RKO (cell line): ENCODE measurements at regions not wholly inside any gene's neighbourhood (a gene's known extent, or its start where the extent isn't known, plus 50 kb on each side); places are given as distances from the start of the nearest gene placed in this dataset.
A peak's percentile ranks its signal among the peaks of the same experiment; 100 is the strongest.

Source experiments
- DNase-seq: peaks from one replicate; pipeline ENCODE4 v3.0.0-alpha.2; 2016; ENCODE audit warnings: low spot score

DNA sequence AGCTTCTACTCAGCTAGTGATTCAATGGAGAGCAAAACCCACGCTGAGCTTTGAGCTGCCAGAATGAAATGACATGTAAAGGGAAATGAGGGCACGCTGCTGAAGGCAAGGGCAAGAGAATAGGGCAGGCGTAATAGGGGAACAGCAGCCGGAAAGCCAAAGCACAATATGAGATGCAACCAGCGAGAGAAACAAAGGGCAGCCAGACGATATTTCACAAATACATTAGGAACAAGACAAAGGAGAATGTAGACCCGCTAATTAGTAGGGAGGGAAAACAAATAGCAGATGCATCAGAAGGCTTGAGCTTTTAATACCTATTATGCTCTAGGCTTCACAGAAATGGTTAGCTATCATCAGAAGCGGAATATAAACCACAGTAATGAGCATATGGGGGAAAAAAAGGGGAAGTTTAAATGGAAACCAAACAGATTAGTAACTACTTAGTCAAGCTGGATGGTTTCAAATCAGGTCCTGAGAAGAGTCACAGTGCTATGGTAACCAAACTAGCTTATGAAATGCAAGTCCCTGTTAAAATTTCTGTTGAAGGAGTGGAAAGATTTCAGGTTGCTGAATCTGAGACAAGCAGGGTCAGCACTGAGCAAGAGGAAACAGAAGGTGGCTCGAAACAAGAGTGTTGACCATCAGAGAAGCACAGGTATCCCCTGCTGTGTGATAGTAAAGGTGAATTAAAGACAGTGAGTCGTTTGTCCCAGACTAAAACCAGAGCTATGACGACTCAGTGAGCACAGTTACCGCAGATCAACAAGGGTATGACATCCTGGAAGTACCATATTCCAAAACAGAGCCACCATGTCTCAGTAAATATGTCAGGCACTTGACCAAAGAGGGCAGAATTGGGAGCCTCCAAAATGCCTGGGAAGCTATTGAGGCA is 496.9 kb upstream of the CELF2 start:
- no peak for DNase-seq

- DNase-seq, result no peak
Observed at GRCh38 chr10:10526846-10527245, 490.8 kb upstream of the CELF2 start.

GRCh38 chr10:10527861-10528562 is 489.7 kb upstream of the CELF2 start:
- no peak for DNase-seq

- no peak for DNase-seq
Observed at GRCh38 chr10:10528563-10528910, 489.1 kb upstream of the CELF2 start.

DNA sequence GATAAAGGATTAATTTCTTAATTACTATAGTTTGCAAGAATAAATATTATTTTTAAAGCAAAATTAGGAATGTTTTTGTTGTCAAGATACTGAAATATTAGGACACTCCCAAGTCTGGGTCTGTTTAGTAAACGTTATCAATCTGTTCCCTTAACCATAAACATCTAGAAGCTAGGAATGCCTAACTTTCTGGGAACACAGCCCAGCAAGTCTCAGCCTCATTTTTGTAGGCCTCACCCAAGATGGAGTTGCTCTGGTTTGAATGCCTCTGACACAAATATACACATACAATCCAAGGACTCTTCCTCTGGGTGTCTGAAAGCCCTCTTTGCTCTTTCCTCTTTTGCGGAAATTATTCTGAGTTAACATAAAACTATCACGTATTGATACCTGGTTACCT is 487.4 kb upstream of the CELF2 start:
- DNase-seq, result no peak

DNA sequence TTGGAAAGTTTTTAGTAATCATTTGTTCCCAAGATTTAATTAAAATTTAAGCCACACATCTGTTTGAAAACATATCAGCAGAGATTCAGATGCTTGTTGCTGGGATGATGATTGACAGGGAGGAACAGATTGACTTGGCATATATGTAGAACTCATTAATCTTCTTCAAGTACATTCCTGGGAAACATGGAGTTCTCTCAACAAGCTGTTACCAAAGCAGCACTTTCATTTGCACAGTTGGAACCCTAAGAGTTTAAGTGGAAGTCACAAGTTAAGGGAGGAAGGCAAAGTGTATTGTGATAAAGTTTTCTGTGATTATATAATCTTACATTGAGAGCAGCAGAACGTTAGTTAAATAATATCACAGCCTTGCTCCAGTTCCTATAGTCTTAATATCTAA is 485.4 kb upstream of the CELF2 start:
- DNase-seq, result no peak

GRCh38 chr10:10532826-10533225 is 484.8 kb upstream of the CELF2 start:
- no peak for DNase-seq

- no peak for DNase-seq
Observed at GRCh38 chr10:10533437-10533836, 484.2 kb upstream of the CELF2 start.

DNA sequence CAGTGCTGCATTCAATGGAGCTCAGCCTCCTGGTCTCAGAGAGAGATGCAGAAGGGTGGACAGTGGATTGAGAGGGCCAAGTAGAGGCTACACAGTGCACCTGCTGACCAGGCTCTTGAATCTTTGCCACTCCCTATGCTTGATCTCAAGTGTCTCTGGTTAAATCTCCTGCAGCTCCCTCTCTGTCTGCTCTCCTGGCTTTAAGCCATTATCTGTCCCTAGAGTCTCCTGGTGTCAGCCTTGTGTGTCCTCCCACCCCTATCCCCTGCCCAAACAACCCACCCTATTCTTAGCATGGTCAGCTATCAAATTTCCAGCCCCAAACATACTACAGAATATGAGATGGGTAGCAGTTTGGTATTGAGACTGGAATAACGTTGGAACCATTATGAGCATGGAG is 479.3 kb upstream of the CELF2 start:
- DNase-seq, result no peak

DNA sequence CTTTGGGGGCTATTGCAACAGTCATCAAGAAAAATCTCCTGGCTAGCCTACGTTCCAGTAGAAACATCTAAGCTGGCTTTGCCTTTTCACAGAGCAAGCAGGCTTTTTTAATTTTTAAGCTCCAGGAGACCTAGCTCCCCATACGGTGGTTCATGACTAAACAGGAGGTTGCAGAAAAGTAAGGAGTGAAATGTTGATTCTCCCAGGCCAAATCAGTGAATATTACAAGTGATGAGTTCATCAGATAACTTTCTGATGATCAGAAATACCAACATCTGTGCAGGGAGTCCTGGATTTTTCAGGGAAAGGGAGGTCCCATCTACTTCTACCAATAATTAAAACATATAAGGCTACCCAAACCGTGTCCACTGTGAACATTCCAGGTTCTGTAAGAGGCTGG is 477.3 kb upstream of the CELF2 start:
- no peak for DNase-seq

GRCh38 chr10:10542477-10542876 is 475.2 kb upstream of the CELF2 start:
- DNase-seq, result no peak

DNA sequence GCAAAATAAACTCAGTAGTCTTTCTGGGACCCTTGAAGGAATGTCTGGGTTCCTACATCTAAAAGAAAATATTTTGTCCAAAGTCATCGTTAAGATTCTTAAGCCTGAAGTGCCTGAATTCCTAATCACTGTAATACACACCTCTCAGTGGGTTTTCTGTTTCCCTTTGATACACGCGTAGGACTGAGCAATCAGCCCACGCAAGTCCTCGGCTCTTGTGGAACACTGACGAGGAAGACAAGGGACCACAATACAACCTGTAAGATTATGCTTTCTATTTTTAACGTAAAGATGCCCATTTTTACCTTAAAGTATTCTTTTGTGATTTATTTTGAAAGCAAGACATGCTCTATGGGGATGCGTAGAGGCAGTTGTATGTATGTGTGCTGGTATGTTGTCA is 472.8 kb upstream of the CELF2 start:
- DNase-seq, result no peak

- DNase-seq, result no peak
Observed at GRCh38 chr10:10545771-10546170, 471.9 kb upstream of the CELF2 start.

DNA sequence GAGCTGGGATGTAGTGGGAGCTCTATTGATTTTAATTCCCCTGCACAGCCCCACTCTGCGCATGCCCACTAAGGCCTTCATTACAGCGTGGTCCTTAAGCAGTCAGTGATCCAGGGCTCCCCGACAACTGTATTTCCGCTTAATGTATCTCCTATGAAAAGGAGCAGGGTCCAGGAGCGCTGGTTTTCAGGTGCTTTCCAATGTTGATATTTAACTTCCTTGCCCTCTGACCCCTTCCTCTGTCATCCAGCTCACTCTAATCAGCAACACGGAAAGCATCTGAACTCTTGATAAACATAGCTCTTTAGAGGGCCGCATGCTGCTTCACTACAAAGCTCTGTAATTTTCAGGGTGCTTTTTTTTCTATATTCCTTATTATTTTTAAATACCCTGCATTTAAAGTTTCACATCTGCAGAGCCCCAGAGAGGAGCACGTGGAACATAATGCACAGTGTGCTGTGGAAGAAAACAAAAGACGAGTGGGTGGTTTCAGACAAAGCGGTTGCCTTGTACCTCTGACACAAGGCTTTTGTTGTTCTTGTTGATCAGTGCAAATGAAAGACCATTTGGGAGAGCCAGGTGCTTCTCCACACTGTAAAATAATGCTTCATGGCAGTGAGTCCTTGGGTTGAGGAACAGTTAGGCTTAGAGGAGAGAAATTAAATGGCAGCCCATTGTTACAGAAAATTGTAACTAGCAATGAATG is 465.9 kb upstream of the CELF2 start:
- no peak for DNase-seq

- no peak for DNase-seq
Observed at GRCh38 chr10:10552948-10553347, 464.7 kb upstream of the CELF2 start.

DNA sequence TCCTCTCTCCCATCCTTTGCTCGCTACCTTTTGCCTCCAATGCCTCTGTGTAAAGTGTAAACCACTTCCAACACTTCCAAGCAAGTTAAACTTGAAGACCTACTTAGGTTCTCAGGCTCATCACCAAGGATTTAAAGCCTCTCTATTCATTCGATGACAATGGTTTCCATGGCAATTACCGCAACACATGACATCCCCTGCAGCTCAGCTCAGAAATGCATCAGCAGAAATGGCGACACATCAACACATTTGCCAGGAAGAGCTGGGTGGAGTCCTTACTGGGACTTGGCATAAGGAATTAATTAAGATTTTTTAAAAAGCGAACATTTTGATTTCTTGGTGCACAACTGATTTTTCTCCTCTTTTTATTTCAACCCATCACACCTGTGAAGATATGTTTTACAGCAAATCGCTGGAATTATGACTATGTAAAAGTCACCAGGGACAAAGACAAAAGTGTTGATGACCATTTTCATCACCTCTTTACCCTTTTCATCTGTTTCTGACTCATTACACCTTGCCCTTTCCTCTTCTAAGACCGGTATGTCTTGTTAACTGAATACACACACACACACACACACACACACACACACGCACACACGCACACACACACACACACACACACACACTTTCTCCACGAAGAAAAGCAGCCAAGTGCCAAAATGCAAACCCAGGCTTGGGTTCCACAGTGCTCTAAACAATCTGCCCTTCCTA is 453.4 kb upstream of the CELF2 start:
- DNase-seq, result no peak

GRCh38 chr10:10576937-10577336 is 440.7 kb upstream of the CELF2 start:
- no peak for DNase-seq

- DNase-seq, result no peak
Observed at GRCh38 chr10:10579709-10580108, 438.0 kb upstream of the CELF2 start.

- no peak for DNase-seq
Observed at GRCh38 chr10:10584161-10584560, 433.5 kb upstream of the CELF2 start.

GRCh38 chr10:10587744-10588393 is 429.8 kb upstream of the CELF2 start:
- DNase-seq, result no peak

DNA sequence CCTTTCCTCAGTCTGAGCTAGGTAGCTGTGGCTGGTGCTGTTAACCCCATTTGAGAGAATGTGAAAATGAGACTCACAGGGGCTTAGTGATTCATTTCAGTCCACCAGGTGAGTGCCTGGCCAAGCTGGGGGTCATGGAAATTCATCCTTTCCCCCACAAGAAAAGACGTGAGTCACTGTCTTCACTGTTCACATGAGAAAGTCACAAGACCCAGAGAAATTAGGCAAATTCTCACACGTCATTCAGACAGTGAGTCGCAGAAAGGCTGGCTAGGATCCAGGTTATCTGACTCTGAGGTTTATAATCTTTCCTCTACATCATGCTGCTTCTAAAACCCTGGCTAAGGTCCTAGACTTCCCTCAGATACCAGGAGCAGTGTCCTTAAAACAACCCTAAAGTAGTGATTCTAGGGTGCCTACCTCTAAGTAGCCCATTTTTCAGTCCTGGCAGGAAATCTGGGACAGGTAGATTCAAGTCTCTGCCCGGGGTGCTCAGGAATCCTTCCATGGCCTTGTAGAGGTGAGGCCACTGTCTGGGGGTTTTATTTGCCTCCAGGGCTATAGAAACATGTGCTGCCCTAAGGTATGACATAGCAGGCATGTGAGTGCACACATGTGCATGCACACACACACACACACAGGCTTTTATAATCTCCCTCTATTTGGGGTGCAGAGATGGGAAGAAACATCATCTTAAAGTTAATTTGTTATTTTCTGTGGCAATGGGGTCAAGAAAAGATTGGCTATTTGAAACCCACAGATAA is 427.9 kb upstream of the CELF2 start:
- peak; percentile 64 for DNase-seq
